Stimulated activated CD4-positive, alpha-beta T cell treated with anti-CD3 and anti-CD28 coated beads, Interleukin-4, amount 100 ng/mL, for 1 hour (primary cell): ENCODE measurements at regions not wholly inside any gene's neighbourhood (a gene's known extent, or its start where the extent isn't known, plus 50 kb on each side); places are given as distances from the start of the nearest gene placed in this dataset.
"Not testable (repeated sequence)": the region's sequence is repeated elsewhere in the genome, so short reads cannot be mapped to it uniquely, and the experiment has no call there.

ENCODE experiments used
- DNase-seq: peaks from one replicate; pipeline ENCODE4 v3.0.0-alpha.2; 2020

GRCh38 chr2:234898534-234899053 is 53.2 kb upstream of the SH3BP4 start:
- DNase-seq, result no peak

GRCh38 chr2:234888442-234888841 is 63.4 kb upstream of the SH3BP4 start:
- DNase-seq, result not testable (repeated sequence)

DNA sequence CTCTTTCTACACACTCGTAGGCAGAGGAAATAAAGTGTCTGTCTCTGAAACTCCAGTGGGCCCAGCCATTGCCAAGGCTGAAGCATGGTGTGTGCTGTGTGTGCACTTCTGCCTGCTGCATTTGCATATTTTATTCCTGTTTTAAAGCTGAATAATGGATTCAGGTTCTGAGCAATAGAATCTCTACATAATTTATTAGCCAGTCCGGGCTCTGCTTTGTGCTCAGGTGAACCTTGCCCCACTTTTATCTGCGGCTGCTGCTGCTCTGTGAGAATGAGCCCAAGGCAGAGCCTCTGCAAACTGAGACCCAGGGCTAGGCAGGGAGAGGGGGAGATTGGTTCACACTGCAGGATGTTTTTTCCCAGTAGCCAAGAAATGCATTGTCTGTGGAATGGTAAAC is 64.6 kb upstream of the SH3BP4 start:
- DNase-seq, result no peak

- DNase-seq, result no peak
Measured at GRCh38 chr2:234885886-234886285, 65.9 kb upstream of the SH3BP4 start.

GRCh38 chr2:234885118-234885517 is 66.7 kb upstream of the SH3BP4 start:
- DNase-seq, result no peak

DNA sequence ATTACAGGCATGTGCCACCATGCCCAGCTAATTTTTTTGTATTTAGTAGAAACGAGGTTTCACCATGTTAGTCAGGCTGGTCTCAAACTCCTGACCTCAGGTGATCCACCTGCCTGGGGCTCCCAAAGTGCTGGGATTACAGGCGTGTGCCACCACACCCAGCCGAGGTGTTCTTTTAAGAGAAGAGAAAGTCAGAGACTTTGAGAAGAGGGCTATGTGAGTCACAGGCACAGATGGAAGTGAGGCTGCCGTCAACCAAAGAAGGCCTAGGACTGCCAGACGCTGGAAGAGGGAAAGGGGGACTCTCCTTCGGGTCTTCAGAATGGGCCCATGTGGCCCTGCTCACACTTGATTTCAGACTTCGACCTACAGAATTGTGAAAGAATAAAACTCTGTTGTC is 67.2 kb upstream of the SH3BP4 start:
- DNase-seq, result no peak

- DNase-seq, result peak; percentile 38
Measured at GRCh38 chr2:234881413-234882241, 70.2 kb upstream of the SH3BP4 start.

DNA sequence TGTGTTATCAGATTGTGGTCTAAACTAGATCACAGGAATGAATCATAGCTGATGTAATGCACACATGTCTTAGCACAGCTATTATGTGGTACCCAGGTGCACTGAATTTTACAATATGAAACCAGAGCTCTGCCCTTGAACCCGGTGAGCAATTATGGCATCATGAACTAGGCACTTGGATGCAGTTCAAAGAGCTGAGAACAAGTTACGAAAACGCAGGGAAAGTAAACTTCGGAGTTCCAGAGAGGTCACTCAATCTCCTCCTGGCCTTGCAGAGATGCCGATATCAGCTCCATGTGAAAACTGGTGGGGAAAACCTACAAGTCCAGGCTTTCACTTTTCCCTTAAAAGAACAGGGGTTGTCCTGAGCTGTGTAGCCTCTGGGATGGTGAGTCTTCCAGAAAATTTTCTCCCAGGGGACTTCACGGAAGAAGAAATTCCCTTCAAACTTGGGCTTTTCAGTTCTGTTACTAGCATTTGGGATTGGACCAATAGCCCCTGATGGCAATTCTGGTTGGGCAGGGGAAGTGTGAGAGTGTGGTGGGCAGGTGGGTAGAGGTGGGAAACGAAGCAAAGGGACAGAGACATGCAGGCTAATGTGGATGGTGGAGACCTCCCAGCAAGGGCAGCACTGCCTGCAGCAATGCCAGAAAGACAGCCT is 71.1 kb upstream of the SH3BP4 start:
- no peak for DNase-seq

- no peak for DNase-seq
Measured at GRCh38 chr2:234879671-234880455, 72.0 kb upstream of the SH3BP4 start.

- DNase-seq, result not testable (repeated sequence)
Measured at GRCh38 chr2:234876621-234877020, 75.2 kb upstream of the SH3BP4 start.

DNA sequence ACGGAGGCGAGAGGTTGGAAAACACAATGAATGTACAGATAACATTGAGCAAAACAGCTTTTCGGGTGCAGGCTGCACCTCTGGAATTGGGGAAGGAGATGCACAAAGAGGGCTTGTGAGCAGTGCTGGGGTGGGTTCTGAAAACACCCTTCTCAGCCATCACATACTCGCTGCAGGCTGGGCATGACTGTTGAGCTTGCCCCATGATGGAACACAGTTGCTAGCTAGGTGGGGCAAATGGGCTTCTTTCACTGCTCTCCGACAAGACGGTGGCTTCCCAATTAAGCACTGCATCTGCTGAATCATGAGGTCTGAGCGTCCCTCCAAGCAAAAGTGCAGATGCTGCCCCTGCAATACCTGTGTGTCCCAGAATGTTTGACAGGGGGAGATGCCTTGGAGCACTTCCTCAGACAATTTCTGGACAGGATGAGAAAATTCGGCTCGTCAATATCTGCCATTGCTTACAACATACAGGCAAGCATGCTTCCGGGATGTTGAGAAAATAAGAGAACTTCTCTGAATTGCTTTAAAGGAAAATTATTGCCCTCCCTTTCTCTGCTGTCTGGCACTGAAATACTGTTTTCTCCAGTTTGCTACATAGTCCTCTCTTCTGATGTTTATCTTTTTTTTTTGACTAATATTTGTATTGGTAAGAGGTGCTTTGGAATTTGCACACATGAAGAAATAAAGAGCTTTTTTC is 77.3 kb upstream of the SH3BP4 start:
- no peak for DNase-seq

DNA sequence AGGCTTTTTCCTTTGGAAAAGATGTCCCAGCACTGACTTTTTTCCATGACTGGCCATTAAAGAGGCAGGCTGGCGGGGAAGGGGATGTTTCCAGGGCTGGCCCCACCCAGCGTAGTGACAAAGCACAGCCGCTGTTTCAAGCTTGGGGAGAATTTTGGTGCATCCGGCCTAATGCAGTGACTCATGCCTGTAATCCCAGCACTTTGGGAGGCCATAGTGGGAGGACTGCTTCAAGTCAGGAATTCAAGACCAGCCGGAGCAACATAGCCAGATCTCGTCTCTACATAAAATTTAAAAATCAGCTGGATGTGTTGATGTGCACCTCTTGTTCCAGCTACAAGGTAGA is 78.0 kb upstream of the SH3BP4 start:
- no peak for DNase-seq

DNA sequence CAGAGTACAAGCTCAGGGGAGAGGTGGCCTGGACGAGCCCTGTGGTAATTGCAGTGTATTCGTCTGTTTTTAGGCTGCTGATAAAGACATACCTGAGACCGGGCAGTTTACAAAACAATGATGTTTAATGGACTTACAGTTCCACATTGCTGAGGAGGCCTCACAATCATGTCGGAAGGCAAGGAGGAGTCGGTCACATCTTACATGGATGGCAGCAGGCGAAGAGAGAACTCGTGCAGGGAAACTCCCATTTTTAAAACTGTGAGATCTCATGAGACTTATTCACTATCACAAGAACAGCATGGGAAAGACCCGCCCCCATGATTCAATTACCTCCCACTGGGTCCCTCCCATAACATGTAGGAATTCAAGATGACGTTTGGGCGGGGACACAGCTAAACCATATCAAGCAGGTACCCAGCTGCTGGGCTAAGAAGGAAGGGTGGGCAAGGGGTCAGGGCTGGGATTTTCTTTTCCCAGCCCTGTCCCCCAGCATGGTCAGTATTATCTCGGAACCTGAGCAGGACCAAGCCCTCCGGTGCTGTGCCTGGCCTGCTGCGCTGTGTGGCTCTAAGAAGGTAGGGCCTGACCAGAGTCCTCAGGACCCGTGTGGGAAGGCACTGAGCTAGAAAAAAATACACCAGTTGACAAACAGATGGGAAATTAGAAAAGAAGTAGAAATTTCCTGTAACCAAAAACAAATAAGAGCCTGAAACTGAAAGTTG is 78.6 kb upstream of the SH3BP4 start:
- no peak for DNase-seq

DNA sequence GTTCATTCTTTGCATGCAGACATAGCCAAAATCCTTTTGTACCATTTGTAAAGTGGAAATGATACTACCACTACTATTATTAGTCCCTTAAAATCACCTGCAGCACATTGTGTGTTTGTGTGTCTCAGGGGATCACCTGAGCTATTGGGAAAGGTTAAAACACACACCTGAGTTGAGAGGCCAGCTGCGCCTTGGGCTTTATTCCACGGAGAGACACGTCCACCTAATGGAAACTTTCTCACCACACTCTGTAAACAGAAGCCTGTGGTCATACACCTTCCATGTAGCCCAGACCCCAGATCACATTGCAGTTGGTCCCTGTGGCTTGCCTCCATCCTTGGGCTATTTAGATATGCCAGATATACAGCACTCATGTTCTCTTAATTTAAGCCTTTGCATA is 81.8 kb upstream of the SH3BP4 start:
- no peak for DNase-seq

DNA sequence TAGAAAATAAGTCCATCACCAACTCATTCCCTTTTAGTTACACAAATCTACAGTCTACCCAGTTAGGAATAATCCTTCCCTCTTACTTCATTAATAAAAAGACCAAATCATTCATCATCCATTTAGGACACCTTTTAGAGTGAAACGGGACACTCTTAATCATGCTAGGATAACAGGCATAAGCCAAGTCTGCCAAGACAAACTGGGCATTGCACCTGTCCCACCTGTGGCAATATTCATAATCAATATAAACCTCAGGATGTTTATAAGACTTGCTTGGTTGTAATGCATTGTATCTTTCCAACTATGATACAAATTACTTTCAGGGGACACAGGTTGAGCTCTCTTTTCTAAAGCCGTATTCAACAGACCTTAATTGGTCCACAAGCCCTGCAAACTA is 82.7 kb upstream of the SH3BP4 start:
- no peak for DNase-seq

GRCh38 chr2:234867882-234868285 is 83.9 kb upstream of the SH3BP4 start:
- DNase-seq, result no peak

- DNase-seq, result no peak
Measured at GRCh38 chr2:234865586-234865985, 86.2 kb upstream of the SH3BP4 start.

- no peak for DNase-seq
Measured at GRCh38 chr2:234865040-234865439, 86.8 kb upstream of the SH3BP4 start.

DNA sequence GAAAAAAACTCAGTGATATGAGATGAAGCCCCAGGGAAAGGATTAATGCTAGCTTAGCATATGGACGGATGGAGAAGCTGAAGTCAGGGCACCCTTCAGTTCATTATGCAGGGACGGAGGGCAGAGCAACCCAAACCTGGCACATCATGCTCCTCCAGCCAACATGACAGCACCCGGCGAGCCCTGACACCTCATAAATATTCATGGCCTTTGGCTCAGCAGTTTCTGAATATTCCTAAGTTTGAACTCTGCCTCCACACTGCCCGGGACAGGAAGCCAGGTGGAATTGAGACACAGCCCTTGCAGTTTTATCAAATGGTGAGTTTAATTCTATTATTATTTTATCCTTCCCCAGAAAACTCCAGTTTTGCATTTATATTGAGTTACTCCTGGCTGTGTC is 87.3 kb upstream of the SH3BP4 start:
- DNase-seq, result no peak

DNA sequence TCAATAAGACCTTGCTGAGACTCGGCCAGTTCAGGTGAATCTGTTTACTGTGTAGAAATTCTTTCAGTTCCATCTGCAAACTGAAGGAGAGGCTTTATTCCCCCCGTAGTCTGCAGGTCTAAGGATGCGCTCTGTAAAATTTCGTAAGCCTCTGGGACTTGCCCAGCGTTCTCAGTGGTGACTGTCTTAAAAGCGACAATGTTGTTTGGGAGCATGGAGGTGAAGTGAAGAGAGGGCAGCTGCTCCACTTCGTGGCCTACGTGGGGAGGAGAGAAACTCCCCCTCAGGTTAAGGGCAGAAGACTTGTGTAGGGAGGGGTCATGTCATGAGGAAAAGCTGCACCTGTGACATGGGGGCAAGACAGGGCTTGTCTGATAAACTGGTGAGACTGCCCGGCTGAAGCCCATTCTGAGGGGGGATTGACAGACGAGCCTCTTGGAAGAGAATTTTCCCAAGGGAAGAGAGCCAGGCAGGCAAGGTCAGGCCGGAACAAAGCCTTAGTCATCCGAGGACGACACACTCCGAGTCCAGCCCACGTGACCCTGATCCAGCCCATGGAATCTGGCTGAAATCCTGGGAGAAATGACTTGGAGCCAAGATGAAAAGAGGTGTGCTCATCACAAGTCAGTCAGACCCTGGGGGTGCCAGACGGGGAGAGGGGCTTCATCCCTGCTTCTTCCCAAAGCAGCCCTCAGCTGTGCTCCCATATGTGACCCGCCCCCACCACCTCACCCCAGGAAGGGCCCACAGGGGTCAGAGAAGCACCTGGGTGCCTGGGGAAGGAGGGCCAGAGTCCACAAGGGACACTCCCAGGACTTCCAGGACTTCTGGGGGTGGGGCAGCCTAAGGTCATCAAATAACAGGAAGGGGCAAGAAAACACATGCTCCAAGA is 88.5 kb upstream of the SH3BP4 start:
- no peak for DNase-seq
